HG03103 (cell line): ENCODE measurements at regions not wholly inside any gene's neighbourhood (a gene's known extent, or its start where the extent isn't known, plus 50 kb on each side); places are given as distances from the start of the nearest gene placed in this dataset.
"Not testable (repeated sequence)": the region's sequence is repeated elsewhere in the genome, so short reads cannot be mapped to it uniquely, and the experiment has no call there.

Source experiments
- ATAC-seq: cut with Tn5 transposase; IDR thresholded peaks from one replicate; pipeline ENCODE4 v1.9.1; 2021; ENCODE audit warnings: low read depth; ENCODE audit not compliant: unreplicated experiment

DNA sequence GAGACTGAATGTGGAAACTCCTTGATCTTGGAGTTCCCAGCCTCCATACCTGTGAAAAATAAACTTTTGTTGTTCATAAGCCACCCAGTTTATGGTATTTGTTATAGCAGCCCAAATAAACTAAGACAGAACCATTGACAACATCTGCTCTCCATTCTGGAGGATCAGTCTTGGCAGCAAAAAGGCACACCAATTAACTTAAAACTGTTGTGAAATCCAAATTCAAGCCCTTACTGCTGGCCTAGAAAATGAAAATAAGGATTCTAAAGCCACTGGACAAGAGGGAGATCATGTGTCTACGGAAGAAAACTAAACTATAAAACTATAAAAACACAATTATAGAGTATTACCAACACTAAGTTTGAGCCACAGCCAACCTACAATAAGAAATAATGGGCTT lies 172.1 kb upstream of the RNPC3 start:
- ATAC-seq = no peak

DNA sequence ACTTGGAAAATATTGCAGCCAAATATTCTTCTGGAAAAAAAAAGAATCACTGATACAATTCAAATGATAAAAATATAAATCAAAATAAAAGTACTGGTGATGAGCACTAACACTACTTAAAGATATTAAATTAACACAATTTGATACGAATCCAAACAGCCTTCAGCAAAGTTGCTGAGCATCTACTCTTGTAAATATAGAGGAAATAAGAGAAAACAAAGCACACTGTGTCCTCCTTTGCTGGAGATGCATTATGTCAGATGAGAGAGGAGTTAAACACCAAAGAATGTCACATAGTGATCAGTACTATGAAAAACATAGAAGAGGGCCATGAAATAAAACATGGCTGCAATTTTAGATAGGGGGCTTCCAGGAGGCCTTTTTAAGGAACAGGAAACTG lies 177.4 kb upstream of the RNPC3 start:
- ATAC-seq = no peak

DNA sequence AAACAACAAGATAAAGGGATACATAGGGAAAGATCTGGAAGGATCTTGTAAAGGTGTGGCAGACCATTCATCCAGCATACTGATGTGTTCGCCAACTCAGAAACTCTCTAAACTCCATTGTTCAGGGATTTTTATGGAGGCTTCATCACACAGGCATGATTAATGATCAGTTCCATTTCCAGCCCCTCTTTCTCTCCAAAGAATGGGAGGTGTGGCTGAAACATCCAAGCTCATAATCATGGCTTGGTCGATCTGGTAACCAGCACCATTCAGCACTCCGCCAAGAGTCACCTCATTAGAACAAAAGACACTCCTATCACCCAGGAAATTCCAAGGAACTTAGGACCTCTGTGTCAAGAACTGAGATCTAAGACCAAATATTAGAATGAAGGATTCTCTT lies 180.6 kb upstream of the RNPC3 start:
- no peak for ATAC-seq

DNA sequence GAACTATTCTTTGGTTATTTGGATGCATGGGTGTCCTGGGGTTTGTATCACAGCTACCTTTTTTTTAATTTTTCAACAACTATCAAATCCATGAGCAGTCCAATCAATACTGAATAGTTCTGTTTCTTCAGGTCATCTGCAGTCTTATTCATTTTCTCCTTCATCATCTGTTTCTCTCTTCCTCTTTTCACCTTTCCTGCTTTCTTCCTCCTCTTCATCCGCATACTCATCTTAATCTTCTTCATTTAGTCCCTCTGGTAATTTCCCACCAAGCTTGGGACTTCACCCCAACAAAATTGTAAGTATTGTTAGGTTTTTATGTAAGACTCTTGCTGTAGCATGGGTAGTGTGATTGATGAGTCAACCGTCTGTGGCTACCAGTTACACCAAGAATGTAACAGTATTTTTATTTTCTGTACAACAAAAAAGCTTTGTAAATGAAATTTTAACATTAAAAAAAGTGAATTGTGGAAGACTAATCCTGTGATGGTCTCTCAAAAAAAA lies 184.1 kb upstream of the RNPC3 start:
- no peak for ATAC-seq

DNA sequence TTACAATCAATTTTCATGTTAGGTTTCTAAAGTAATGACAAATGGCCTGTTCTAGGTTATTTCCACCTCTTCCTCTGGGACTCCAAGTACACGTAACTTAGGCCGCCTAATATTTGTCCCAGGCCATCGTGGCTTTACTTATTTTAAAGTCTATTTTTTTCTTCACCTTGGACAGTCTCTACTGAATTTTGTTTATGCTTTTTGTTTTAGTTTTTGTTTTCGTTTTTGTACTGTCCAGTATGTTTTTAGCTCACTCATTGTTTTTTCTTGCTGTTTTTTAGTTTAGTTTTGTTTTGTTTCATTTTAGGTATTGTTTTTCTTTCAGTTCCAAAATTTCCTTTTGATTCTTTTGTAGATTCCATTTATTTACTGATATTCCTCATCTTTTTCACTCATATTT lies 187.7 kb upstream of the RNPC3 start:
- ATAC-seq = no peak

DNA sequence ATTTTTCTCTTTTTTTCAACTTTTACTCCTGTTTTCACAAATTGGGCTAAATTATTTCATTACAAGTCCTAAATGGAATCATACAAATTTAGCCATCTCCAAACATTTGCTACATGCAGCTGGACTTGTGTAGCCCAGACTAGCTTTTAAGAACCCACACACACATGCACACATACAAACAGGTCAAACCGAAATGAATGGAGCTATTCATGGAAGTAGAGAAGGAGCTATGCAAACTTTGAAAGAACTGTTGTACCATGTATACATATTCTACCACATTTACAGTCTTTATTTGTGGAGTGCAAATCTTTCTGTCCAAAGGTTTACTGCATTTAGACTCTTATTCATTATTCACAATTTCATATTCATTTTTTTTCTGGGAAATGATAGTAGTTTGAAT lies 189.1 kb upstream of the RNPC3 start:
- ATAC-seq = no peak

DNA sequence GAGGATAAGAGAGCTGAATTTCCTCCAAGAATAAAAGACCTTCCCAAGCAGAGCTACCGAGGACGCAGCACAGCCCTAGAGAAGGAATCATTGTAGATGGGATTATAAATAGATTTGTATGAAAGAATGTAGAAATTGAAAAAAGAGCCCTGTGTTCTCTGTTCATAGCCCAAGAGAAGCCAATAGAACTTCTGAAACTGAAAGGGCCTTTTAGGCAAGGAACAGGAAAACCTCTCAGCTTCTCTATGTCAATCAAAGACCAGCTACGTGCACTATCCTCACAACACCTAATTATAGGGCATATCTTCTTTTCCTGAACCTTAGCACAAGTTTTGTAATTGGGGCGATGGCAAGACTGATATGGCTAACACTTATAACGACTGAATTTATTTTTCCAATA lies 192.4 kb upstream of the RNPC3 start:
- ATAC-seq = peak; percentile 87

DNA sequence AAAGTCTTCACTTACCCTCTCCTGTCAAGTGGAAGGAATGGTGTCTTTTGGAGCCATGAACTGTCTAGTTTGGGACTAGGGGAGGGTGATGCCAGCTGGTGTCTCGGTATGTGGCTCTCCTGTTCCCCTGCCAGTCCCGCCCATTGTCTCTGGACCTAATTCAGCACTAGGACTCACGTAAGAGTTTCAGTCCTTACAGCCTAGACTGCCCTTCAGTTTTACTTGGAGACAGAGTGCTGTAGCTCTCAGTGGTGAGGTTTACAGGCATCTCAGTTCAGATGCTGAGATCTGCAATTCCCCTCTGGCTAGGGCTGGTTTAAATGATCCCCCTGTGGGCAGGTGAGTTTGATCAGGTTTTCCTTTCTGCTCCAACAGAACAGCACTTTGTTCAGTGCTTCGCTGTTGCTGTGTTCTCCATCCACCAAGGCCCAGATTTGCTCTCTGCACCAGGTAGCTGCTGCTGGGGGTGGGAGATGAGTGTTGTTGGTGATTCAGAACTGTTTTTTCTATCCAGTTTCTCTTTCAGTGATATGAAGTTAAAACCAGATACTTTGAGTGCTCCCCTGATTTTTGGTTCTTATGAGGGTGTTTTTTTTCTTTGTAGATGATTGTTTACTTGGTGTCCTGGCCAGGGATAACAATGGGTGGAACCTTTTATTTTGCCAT lies 198.3 kb upstream of the RNPC3 start:
- ATAC-seq = no peak

DNA sequence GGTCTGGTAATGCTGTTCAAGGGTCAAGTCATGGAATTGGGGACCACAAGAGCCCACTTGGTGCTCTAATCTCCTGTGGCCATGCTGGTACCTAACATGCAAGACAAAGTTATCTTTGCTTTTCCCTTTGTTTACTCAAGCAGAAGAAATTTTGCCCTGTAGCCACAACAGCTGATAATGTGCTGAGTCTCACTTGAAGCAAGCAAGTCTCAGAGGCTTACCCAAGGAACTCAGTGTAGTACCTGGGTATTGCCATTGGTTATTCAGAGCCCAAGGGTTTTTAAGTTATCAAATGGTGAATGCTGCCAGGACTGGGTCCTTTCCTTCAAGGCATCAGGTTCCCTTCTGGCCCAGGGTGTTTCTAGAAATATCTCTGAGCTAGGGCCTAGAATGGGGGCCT lies 198.9 kb upstream of the RNPC3 start:
- no peak for ATAC-seq

DNA sequence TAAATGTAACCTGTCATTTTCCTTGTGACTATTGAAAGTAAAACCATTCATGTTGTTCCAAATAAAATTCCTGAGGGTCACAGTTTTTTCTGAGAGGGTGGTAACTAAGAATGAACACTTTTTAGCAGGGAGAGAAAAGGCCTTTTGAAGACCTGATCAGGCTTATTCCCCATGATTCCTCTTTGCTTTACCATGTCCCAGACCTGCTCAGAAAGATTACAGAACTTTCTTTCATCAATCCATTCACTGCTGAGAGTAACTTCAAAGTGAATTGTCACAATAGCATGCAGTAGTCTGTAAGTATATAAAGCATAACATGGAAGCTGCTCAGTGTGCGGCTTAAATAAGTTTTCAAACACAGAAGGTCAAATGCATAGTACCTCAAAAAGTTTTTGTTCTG lies 201.5 kb upstream of the COL11A1 start:
- no peak for ATAC-seq

DNA sequence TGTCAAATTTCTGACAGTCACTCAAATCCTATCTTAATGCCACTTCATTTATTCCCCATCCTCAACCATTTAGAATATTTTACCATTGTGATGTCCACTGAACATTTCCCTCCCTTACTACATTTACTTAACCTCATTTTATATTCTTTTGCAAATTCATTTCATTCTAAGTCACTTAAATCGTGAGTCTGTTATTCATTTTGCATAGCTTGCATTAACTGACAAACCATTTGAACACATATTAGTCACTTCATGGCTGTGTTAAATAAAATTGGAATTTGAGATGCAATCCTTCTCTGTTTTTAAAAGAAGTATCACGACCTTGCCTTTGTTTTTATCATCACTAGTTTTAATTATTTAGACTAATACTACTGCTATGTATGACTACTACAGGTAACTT lies 199.4 kb upstream of the COL11A1 start:
- no peak for ATAC-seq

DNA sequence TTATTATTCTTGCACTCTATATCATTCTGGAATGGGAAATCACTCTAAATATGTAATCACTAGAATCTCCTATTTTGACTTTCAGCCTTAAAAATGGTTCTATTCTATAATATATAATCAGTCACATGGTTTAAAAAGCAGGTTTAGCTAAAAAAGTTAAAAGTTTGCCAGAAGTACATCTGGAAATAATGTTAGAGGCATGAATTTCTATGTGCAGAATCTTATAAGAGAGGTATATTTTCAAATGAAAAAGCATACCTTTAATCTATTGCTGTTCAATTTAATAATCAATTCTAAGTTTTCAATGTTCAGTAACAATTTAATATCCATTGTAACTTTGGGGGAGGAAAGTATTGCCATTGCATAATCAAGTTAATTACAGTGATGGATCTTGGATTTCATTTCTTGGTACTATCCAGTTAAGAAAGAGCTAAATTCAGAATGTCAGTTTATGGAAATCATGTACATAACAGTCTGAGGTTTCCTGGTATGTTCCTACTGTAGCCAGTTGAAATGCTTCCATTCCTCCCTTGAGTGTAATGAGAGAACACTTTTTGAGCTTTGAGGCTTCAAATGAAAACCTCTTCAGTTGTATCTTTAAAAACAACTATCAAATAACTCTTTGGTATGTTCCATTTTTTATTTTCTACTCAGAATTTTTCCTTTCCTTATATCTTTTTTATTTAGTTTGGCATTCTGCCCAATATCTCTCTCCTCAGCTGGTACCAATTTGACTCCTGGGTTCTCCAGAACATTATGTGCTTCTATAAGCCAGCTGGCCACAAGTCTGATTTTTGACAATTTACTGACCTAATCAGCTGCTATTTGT lies 175.7 kb upstream of the COL11A1 start:
- ATAC-seq = no peak

DNA sequence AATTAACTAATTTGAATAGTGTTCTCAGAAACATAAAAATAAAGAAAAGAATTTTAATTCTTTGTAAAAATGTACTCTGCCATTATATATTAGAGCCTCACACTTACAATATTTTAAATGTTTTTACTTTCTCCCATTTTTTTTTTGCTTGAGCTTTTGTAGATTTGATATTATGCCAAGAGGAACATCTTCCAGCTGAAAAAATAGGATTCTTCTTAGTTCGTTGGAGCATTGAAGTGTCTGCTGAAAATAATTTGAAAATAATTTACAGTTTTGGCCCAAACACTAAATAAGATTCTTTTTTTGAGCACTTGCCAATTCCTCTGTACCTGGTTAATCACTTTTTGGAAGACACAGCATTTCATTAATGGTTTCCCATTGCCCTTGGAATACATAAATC lies 175.0 kb upstream of the COL11A1 start:
- ATAC-seq = no peak

DNA sequence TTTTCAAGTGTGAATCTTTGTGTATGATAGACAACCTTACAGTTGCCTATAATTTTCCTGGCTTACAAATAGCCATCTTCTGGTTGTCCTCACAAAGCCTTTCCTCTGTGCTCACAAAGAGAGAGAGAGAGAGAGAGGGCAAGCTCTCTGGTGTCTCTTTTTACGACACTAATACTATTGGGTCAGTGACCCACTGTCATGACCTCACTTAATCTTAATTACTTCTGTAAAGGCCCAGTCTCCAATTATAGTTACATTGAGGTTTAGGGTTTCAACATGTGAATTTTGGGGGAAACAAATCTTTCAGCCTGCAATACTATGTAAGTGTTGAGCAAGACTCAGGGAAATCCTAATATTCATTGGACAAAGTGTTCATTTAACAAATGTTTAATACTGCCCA lies 167.4 kb upstream of the COL11A1 start:
- ATAC-seq = no peak

DNA sequence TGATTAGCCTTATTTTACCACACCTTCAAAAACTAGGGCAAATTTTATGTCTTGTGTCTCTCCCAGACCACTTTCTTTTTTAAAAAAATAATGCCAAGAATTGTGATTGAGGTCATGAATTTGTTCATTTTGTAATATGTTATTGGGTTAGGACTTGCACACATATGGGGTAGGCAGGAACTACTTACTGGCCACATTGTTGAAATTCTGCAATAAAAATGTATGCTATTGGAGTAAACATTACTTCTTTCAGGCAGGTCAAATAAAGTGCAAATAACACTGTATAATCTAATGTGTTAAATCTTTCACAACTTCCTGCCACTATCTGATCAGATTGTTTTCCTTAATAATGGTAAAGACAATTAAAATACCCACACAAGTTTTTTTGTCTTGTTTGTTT lies 166.6 kb upstream of the COL11A1 start:
- no peak for ATAC-seq

DNA sequence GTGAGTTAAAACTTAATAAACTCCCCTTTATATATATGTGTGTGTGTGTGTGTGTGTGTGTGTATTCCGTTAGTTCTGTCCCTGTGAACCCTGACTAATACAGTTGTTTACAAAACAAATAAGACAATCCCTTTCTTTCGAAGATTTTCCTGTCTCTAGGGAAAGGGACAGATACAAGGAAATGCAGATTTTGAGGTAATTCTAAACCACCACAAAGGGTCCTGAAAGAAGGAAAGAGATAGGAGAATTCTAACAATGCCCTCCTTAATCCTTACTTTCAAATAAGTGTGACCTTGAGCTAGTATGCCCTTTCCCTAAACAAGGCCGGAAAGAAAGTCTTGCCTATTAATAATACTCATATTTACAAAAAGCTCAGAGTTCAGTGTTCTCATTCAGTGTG lies 164.8 kb upstream of the COL11A1 start:
- ATAC-seq = no peak

DNA sequence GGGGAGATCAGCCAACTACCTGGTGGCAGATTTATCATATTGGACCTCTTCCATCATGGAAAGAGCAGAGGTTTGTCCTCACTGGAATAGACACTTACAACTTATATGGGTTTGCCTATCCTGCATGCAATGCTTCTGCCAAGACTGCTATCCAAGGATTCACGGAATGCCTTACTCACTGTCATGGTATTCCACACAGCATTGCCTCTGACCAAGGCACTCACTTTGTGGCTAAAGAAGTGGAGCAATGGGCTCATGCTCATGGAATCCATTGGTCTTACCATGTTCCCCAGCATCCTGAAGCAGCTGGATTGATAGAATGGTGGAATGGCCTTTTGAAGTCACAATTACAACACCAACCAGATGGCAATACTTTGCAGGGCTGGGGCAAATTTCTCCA lies 163.1 kb upstream of the COL11A1 start:
- ATAC-seq = not testable (repeated sequence)

DNA sequence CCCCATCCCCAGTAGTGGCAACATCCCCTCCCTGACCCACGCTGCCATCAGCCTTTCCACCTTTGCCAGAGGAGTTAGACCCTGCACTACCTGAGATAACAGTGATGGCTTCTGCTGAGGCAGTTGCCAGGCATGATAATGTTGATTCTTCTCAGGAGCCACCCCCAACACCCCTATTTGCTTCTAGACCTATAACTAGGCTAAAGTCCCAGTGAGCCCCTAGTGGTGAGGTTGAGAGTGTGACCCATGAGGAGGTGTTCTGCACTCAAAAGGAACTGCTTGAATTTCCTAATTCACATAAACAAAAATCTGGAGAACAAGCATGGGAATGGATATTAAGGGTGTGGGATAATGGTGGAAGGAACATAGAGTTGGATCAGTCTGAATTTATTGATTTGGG lies 159.6 kb upstream of the COL11A1 start:
- ATAC-seq = no peak

DNA sequence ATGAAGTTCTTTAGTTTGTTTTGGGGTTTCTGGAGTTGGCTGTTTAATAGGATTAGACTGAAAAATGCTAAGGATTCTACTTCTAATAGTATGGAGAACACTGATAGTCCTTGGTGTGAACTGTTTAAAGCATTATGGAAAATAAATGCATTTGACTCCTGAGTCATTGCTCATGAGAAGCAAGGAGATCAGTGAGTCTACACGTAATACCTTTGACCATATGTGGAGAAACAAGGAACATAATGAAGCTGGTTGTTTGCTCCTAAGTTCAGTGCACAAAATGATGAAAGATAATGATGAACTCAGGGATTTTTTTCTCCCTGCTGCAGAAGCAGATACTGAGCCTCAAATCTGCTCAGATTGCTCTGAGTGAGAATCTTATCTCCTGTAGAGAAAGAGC lies 158.9 kb upstream of the COL11A1 start:
- no peak for ATAC-seq

DNA sequence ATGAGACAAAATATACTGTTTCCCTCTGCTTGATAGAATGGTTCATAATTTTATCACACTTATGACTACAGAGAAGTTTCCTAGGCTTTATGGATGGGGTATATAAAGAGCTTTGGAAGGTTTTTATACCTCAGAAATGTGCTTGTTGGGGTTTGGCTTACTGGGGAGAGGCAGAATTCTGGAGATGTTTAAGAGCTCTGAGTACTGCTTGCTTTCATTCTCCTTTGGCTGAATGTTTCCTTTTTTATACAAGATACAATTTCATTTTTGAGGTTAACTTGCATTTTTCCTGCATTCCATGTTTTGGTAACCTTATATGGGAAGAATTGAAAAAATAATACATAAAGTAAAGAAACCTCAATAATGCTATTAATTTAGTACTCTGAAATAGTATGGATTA lies 157.7 kb upstream of the COL11A1 start:
- no peak for ATAC-seq

DNA sequence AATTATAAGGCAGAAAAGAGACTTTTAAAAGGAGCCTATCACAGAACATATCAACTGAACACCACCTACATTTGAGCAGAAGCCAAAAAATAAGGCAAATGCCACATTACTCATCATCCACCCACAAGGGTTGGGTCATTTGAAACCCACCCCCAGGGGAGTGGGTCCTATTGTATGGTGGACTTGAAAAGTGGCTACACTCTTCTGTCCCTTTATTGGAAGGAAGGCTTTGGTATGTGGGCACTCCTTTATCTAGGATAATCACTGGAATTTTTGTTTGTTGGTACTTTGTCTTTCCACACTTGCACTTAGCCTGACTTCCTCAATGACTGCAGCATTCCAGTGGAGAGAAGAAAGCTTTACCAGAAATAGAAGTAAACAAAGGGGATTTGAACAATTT lies 157.2 kb upstream of the COL11A1 start:
- ATAC-seq = no peak

DNA sequence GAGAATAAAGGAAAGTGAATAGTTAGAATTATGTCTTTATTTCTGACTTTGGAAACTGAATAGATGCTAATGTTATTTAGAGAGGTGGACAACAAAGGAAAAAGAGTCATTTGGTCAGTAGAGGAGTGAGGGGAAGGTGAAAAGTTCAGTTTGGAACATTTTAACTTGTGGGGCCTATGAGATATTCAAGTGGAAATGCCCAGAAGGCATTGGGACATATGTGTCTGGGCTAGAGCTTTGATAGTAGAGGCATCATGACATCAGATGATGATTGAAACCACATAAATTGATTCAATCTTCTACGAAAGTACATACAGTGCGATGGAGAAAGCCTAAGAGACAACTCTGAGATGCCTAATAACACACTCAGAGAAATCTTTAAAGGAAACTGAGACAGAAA lies 151.7 kb upstream of the COL11A1 start:
- no peak for ATAC-seq
